ENCODE measurements at regions not wholly inside any gene's neighbourhood (a gene's known extent, or its start where the extent isn't known, plus 50 kb on each side); places are given as distances from the start of the nearest gene placed in this dataset.

GRCh38 chr1:5578690-5579089 lies 413.5 kb downstream of the NPHP4 start:
- no peaks in the 10 kb centered on the region for H3K27me3 ChIP-seq
- H3K4me2 ChIP-seq = no peak overlapping the region
- no peaks in the 10 kb centered on the region for H3K9me3 ChIP-seq (ENCODE audit: low read depth)
- no peak overlapping the region for H3K9ac ChIP-seq
- H3K4me1 Mint-ChIP-seq = no peaks in the 10 kb centered on the region
- H3K79me2 ChIP-seq (ENCODE audit: low read depth) = no peaks in the 10 kb centered on the region
- no peak for TF ChIP-seq CTCF (IDR thresholded peaks at IDR 0.05)
- TF ChIP-seq EZH2phosphoT487 (IDR thresholded peaks at IDR 0.05) = no peak
- no peak for TF ChIP-seq EZH2 (IDR thresholded peaks at IDR 0.05)
- DNase-seq (ENCODE audit: low spot score) = no peak
- no peaks in the 10 kb centered on the region for H3K36me3 ChIP-seq
- no peak overlapping the region for H3K4me3 ChIP-seq
- H3K9me3 Mint-ChIP-seq = no peaks in the 10 kb centered on the region
- H4K20me1 ChIP-seq (ENCODE audit: low read depth) = no peaks in the 10 kb centered on the region
- H3K27ac ChIP-seq = no peak overlapping the region
- H3K36me3 Mint-ChIP-seq = no peaks in the 10 kb centered on the region
- H2AFZ ChIP-seq (replicated peaks) = no peak overlapping the region
- no peaks in the 10 kb centered on the region for H3F3A ChIP-seq (ENCODE audit: low read depth)
- no peak overlapping the region for H3K4me3 Mint-ChIP-seq
- H3K27ac Mint-ChIP-seq = no peak overlapping the region
- peaks cover 8% of the 10 kb centered on the region for H3K27me3 Mint-ChIP-seq (ENCODE audit: insufficient read depth, low read depth)
- H3K4me1 ChIP-seq = no peaks in the 10 kb centered on the region

- H3F3A ChIP-seq (ENCODE audit: low read depth) = no peaks in the 10 kb centered on the region
- peaks cover 2% of the 10 kb centered on the region for H3K9me3 Mint-ChIP-seq
- H2AFZ ChIP-seq (replicated peaks) = no peak overlapping the region
- no peak overlapping the region for H3K4me2 ChIP-seq
- H3K27me3 Mint-ChIP-seq (ENCODE audit: insufficient read depth, low read depth) = peaks cover 8% of the 10 kb centered on the region
- H3K4me1 ChIP-seq = no peaks in the 10 kb centered on the region
- no peak overlapping the region for H3K27ac Mint-ChIP-seq
- H3K27me3 ChIP-seq = no peaks in the 10 kb centered on the region
- H3K36me3 ChIP-seq = no peaks in the 10 kb centered on the region
- no peak overlapping the region for H3K4me3 Mint-ChIP-seq
- no peaks in the 10 kb centered on the region for H3K36me3 Mint-ChIP-seq
- H3K79me2 ChIP-seq (ENCODE audit: low read depth) = no peaks in the 10 kb centered on the region
- no peak overlapping the region for H3K9ac ChIP-seq
- H4K20me1 ChIP-seq (ENCODE audit: low read depth) = no peaks in the 10 kb centered on the region
- H3K4me1 Mint-ChIP-seq = no peaks in the 10 kb centered on the region
- H3K9me3 ChIP-seq (ENCODE audit: low read depth) = no peaks in the 10 kb centered on the region
- DNase-seq (ENCODE audit: low spot score) = no peak
- H3K27ac ChIP-seq = no peak overlapping the region
- TF ChIP-seq EZH2phosphoT487 (IDR thresholded peaks at IDR 0.05) = no peak
- TF ChIP-seq EZH2 (IDR thresholded peaks at IDR 0.05) = no peak
- no peak for TF ChIP-seq CTCF (IDR thresholded peaks at IDR 0.05)
- H3K4me3 ChIP-seq = no peak overlapping the region
Measured at GRCh38 chr1:5577255-5578040, 414.8 kb downstream of the NPHP4 start.

- Histone ChIP-seq H2AFZ (replicated peaks) (no peak overlapping the region), H3K4me3 (no peak overlapping the region), H3K27ac (no peak overlapping the region), H3K4me2 (no peak overlapping the region), H3K36me3 (no peaks in the 10 kb centered on the region), H4K20me1 (ENCODE audit: low read depth) (no peaks in the 10 kb centered on the region), H3K27me3 (no peaks in the 10 kb centered on the region), H3K4me1 (no peaks in the 10 kb centered on the region), H3K79me2 (ENCODE audit: low read depth) (no peaks in the 10 kb centered on the region), H3K9me3 (ENCODE audit: low read depth) (no peaks in the 10 kb centered on the region), H3K9ac (no peak overlapping the region), H3F3A (ENCODE audit: low read depth) (no peaks in the 10 kb centered on the region)
- Mint-ChIP-seq H3K4me3 (no peak overlapping the region), H3K9me3 (peaks cover 7% of the 10 kb centered on the region), H3K36me3 (no peaks in the 10 kb centered on the region), H3K4me1 (no peaks in the 10 kb centered on the region), H3K27ac (no peak overlapping the region), H3K27me3 (ENCODE audit: insufficient read depth, low read depth) (peaks cover 8% of the 10 kb centered on the region)
- TF ChIP-seq EZH2 (IDR thresholded peaks at IDR 0.05) (no peak), CTCF (IDR thresholded peaks at IDR 0.05) (no peak), EZH2phosphoT487 (IDR thresholded peaks at IDR 0.05) (no peak)
- DNase-seq (ENCODE audit: low spot score) = no peak
Measured at GRCh38 chr1:5576673-5577065, 415.6 kb downstream of the NPHP4 start.

Data from neural progenitor cell (in vitro differentiated cells).